ENCODE measurements at regions not wholly inside any gene's neighbourhood (a gene's known extent, or its start where the extent isn't known, plus 50 kb on each side); places are given as distances from the start of the nearest gene placed in this dataset.
A peak's percentile ranks its signal among the peaks of the same experiment; 100 is the strongest.

DNA sequence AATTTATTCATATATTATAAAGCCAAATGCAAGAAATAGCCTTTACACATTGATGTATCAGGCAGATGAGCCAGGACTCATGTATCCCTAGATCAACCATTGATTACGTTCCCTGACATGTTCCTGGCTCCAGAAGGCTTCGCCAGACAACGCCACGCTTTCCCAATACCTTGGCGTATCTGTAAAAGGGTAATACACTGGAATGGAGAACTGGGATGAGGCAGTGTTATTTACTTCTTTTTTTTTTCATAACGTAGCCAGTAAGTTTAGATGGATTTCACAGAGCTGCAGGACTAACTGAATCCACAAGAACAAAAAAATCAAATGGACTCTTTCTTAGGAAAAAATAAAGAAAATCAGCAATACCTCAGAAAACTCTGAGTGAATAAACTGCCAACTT, 588.1 kb upstream of the SEMA3D start:
- no peak for ATAC-seq

DNA sequence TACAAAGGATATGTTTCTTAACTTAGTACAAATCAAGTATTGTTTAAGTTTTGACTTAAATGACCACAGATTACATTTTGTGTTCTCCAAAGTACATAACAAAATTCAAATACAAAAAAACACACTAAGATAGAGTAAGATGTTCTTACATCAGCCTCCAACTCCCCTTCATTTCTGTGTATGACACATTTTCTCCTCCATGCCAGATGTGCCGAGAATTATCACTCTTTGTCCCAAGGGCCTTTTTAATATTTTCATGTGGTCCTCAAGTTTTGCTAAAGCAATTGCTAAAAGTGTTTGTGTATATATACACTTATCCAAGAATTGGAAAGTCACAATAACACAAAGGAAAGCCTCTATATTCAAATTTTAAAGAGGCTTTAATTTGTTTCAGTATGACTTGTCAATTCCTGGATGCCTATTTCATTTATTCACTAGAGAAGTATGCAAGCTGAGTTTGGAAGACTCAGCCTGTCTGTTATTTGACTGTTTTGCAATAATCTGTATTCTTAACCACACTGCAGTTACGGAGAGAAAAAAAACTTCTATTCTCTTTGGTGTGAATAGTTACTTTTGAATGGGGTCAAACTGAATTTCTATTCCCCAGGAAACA, 586.4 kb upstream of the SEMA3D start:
- no peak for ATAC-seq

DNA sequence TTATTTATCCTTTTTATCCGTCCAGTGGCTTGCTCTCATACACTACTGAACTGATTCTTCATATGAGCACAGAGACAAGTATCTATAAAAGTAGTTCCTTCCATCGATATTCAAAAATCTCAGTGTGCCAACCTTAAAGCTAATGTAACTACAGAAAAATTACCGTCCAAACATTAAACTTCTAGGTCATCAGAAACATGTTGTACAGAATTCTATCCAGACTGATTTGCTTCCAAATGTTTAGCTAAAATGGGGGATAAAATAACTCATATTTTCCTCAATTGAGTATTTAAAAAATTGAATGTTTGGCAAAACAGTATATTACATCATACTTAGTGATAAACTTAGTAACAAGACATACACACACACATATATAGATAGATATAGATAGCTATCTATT, 584.7 kb upstream of the SEMA3D start:
- no peak for ATAC-seq

DNA sequence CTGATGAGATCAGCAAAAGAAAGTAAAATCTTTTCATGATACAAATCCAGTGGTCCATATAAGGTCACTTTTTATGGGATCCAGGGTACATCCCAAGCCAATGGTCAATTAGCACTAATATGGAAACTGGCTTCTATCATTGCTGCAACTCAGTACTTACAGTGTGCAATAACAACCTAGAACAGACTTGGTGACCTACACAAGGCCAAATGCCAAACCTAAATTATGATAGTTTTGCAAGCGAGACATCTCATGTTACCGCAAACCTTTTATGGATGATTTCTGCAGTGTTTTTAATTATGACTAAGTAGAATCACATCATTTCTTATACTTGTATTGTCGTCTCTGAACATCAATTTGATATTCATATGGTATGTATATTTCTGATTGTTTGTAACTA, 583.5 kb upstream of the SEMA3D start:
- no peak for ATAC-seq

DNA sequence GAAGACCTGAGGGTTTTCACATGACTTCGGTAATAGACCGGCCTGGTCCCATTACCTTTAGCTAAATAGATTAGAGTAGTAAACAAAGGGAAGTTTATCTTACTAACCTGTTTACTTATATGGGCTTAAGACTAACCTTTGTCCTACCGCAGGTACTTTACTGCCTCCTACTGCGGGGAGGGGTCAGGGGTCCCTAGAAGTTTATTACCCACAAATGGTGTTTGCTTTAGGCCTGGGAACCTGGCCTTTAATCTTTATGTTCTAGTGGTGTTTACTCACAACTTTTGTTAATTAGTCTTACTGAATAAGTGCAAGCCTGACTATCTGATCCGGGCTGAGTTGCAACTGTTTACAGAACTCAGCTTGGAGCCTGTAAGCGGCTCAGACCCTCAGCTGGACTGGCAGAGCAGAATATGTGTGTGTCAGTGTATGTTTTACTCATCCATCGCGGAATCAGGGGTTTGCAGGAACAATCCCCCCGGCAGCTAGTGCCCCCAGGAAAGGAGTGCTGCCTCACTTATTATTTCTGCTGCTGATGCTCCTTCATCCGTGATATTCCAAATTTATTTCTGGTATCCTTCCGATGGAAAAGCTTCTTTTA, 578.9 kb upstream of the SEMA3D start:
- ATAC-seq = no peak

DNA sequence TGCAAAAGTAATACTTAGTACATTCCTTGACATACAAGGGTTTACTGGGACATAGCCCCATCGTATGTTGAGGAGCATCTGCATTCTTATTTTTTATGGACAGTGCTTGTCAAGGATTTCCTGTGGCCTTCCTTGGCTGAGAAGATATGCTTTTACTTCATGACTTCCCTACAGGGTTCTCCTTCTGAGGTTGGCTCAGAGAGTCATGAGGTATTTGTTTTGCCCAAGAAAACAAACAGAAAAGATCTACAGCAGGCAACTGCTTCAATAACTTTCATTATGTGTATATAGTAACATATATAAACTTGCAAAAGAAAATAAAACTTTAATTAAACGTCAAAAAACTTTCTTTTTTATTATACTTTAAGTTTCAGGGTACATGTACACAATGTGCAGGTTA, 577.2 kb upstream of the SEMA3D start:
- ATAC-seq = no peak

DNA sequence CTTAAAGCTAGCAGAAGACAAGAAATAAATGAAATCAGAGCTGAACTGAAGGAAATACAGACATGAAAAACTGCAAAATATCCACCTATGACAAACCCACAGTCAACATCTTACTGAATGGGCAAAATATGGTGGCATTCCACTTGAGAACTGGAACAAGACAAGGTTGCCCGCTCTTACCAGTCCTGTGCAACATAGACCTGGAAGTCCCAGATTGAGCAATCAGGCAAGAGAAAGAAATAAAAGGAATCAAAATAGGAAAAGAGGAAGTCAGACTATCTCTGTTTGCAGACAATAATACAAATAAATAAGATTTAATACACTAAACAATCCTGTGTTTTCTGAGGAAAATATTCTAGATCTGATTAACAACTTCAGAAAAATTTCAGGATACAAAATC, 570.5 kb upstream of the SEMA3D start:
- no peak for ATAC-seq

DNA sequence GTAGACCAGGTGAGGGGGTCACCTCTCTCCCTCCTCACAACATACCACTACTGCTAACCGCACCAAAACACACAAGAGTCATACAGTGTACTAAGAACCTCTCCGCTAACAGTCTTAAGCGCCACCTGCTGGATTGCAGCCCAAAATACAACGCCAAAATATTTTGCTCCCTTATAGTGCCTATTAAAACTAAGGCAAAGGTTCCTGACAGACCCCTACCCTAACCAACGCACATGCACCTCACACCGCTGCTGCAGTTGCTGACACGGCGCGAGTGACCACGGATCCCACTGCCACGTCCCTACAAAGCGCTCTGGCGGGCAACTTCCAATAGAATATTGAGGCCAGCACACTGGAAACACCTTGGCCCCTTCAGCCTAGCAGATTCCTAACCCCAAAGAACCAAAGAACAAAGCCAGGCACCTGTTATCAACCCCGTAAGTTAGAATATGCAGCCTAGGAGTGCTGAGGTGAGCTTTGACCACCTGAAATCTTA, 563.6 kb upstream of the SEMA3D start:
- ATAC-seq = peak; percentile 61

DNA sequence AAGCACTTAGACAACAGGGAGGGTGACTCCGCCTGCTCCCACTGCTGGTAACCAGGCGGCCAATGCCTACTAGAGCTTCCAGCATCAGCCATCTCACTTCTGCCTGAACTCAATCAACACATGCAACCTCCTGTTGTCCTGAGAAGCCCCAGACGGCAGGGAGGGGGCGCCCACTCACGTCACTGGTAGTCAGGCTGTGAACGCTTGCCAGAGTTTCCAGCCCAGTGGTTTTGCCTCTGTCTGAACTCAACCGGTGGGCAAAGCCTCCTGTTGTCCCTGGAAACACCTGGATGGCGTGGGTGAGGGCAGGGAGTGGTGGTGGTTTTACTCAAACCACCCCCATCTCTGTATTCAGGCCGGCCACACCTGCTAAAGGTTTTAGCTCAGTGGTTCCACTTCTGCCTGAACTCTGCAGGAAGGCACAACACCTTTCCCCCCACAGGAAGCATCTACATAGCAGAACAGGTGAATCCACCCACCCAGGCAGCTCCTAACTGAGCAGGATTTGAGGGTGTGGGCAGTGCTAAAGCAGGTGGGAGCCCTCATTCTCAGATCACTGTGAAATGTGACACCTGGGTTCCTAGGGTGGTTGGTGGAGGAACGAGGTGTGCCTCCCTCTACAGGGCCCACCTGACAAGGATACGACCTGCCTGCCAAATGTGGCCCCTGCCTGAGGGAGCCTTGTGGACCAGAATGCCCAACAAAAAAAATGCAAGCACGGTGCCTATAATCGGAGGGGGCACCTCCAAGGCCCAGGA, 563.0 kb upstream of the SEMA3D start:
- ATAC-seq = no peak

DNA sequence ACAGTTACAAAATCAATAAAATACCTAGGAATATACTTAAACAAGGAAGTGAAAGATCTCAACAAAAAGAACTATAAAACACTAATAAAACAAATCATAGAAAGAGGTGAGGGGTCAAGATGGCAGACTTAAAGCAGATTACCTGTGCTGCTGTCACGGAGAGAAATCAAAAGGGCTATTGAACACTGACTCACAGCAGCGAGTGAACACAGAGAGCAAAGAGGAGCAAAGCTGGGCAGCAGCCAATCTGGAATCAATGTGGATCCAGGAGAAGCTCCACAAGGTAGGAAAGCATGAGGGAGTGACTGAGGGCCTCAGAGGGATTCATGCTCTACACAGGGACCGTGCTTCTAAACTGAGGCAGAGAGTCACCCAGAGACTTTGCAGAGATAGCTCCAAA, 562.0 kb upstream of the SEMA3D start:
- ATAC-seq = no peak

DNA sequence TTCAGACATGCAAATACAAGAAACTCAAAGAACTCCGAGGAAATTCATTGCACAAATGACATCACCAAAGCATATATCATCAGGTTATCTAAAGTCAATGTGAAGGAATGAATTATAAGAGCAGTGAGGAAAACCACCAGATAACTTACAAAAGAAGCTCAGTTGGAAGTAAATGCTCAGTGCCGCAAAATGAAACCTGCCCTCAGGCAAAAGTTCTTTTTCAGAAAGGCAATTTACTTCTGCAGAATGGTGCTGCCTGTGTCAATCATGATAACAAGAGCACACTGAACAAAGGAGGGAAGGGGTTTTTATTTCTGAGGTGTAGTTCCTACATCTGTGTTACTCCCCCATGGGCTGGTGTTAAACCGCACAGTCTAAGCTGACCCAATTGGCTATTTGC, 550.6 kb upstream of the SEMA3D start:
- ATAC-seq = no peak

DNA sequence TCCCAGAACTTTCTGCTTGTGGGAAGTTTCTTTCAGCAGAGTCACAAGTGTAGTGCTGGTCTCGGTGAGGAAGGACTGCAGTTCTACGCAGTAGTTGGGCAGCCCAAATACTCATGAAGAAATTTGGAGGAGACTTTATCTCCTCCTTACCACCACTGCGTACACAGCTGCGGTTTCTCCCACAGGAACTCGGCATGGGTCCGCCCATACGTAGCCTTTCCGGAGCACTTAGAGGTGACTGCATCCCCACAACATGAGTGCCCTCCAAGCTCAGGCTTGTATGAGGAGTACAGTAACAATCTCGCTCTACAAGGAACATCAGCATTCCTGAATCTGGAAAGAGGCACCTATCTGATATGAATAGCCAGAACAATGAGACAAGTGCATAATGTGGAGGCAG, 549.2 kb upstream of the SEMA3D start:
- ATAC-seq = no peak

DNA sequence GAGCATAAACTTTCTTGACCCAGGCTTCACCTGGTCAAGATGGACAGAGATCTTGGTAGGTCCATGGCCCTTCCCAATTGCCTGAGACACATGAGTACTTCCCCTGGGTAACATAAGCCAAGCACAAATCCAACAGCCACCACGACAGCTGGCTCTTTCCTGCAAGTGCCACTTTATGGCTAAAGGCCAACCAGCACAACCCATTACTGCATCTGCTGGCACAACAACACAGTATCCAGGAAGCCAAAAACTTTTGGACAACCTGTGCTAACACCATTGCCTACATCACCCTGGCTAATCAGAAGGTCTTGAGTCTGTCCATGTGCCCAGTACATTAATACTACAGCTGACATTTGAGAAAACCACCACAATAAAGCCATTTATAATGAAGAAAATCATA, 548.0 kb upstream of the SEMA3D start:
- ATAC-seq = no peak

DNA sequence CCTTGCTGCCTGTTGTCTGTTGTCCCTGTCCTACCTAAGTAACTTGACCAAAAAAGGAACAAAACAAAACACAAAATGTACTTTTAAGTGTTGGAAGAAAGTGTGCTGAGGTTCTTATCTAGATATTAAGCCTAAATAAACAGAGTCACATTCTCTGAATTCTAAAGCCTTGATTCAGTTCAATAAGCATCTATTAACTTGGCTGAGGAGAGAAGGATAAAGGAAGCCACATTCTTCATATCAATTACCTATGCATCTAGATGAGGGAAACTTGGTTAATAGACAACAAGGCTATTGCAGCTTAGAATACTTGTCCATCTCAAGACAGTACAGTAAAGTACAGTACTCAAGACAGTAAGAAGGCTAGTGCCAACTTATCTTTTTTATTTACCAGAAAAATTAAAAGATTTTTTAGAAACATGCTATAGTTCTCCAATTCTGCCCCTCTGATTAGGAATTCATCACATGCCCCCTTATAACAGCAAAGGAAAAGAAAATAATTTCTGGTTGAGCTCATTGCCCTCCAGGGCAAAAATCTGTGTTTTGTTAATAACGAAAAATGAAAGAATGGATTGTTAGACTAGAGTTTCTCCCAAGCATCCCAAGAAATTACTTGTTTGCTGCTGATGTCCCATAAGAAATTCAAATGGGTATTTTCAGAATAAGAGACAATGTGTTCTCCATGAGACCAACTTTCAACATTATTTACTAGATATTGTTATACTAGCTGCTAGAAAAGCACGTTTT, 546.5 kb upstream of the SEMA3D start:
- no peak for ATAC-seq

DNA sequence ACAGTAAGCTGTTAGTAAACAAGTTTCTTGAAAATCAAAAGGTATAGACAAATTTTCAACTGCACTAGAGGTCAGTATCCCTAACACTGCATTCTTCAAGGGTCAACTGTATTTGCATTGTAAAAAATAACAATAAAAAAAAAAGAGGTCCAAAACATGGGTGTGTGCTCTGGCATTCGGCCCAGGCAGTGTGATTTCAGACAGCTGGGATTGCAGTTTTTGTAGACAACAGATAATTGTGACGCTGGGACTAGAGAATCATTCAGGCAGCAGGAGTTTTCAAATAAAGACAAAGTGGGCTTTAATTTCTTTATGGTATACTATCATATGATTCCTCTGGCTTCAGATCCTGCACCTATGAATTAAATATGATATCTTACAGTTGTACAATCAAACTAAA, 543.2 kb upstream of the SEMA3D start:
- ATAC-seq = no peak

DNA sequence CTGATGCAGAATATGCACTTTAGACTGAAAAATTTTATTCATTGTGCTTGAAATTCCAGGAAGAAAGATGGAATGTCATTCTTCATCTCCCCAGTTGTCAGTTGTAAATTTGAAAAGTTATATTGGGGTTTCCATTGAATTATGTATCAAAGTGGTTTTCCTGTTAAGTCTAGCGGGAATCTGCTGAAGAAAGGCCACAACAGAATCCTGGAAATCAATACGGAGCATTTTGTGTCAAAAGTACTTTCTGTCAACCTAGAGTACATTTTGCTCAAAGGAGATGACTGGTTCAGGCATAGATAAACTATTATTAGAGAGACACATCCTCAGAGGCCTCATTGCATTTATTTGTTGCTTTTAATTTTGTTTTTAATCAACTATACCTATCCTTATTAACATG, 538.2 kb upstream of the SEMA3D start:
- no peak for ATAC-seq

DNA sequence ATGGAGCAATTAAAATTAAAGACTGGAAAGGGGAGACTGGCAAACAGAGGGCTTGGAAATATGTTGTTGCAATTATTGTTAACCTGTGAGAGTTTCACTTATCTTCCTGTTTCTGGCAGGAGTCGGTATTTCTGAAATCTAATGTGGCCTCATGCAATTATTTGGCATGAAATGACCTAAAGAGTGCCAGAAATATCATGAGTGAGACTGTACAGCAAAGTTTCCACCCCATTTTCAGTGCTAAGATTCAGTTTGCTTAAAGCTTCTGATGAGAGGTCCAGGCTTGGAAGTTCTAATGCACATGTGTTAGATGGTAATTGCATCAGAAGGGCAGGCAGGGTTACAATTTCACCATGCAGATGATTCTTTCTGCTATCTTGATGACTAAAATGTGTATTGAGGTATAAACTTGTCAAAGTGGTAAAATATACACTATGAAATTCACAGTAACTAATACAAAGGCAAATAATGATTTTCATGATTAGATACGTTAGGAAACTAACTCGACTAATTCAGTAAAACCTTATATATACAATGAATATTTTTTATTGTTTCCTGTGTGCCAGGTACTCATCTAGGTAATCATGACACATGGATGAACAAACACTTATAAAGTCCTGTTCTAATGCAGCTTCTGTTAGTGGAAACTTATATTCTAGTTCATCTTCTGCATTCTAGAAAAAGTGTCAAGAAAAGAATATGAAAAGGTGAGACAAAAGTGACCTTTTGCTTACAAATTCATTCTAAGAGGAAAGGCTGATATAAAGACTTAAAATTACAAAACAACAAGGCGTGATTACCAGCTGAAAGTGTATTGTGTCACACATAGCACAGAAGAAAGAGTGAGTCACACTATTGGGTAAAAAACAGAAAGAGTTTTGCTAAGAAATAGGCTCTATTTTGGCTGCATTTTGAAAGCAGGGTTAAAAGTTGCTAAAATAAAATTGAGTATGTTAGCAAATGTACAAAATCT, 533.4 kb upstream of the SEMA3D start:
- ATAC-seq = no peak

DNA sequence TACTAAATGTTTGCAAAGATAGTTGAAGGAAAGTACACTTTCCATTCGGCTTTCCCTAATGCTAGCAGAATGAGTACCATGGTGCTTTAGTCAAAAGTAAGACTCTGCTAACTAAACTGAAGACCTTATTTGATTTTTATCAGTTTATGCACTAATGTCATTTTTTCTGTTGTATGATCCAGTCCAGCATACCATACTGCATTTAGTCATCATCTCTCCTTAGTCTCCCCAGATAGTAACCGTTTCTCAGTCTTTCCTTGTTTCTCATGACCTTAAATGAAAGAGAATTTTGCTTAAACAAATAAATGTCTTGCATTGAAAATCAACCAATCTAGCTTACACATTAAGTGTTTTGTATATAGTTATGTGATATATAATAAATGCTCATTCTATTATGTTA, 529.5 kb upstream of the SEMA3D start:
- no peak for ATAC-seq

DNA sequence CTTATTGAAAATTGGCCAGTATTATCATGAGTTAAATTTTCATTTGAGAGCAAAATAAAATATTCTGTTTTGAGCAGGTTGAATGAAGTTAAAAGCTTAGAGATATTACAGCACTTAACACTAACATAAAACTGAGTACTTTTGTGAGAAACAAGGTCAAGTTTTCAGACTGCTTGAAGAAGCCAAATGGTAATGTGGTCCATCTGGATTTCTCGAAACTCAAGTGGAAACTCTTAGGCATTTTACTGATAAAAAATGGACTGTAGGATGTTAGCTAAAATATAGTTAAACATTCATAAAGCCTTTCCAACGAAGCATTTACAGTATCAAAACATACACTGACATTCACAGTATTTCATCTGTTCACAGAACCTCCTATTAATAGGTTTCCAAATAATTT, 528.1 kb upstream of the SEMA3D start:
- ATAC-seq = no peak

DNA sequence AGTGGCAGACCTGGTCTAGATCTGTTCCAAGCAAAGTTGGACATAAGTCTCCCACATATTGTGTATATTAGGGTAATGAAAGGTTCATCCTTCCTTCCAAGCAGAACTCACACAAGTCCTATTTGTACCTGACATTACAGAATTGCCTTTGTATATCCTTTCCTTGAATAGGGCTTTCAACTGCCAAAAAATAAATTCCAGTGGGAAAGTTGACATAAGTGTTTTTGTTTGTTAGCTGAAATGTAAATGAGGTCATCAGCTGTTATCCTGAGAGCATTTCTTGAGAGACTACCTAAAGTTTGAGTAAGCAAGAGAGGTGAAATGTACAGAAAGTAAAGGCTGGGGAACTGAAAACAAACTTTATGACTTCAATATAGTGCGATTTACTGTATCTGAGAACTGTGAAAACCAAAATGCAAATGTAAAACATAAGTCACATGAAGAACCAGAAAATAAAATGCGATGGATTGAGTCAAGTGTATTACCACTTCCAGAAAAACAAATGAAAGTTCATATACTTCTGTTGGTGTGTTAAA, 527.3 kb upstream of the SEMA3D start:
- no peak for ATAC-seq

DNA sequence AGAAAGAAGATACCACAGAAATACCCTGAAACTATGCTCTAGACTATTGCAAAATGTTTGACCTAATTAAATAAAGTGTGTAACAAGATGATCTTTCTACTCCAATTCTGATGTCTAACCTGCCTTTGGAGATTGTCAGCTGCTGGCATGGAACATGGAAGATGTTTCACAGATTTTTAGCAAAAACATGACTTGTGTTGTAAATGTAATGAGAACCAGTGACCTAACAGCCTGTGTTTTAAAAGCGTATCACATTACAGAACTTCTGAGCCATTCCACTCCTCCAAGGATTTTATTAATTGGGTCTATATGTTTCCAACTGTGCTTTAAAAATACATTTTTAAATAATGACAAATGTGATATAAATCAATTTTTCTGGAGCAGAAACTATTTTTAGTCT, 526.3 kb upstream of the SEMA3D start:
- ATAC-seq = no peak

DNA sequence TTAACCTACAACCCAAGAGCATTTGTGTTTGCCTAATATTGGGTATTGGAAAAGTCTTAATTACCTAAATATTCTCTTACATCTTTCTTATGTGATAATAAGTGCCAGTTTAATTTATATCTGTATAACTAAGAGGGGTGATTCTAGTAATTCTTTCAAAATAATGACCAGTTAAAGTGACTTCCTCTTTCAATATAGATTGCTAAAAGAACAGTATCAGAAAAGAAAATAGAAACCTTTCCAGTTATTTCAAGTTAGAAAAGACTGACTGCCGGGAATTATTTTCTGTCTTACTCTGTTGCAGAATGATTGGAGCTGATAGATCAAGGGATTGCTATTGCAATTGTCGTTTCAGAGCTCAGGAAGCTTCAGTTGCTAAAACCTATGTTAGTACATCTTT, 525.0 kb upstream of the SEMA3D start:
- no peak for ATAC-seq

Data from esophagus mucosa (tissue), 1 donor.